MM.1S (cell line): ENCODE measurements at regions not wholly inside any gene's neighbourhood (a gene's known extent, or its start where the extent isn't known, plus 50 kb on each side); places are given as distances from the start of the nearest gene placed in this dataset.

Experiments
- DNase-seq: peaks from one replicate; pipeline ENCODE4 v3.0.0-alpha.2; 2015
- H2AFZ ChIP-seq: fragments of 300-600 bp; sonication (generic); 2 replicates; pipeline ENCODE4 v1.6.0; 2016; ENCODE audit warnings: antibody characterized with exemption, low read length
- H3F3A ChIP-seq: fragments of 300-600 bp; sonication (generic); 2 replicates; pipeline ENCODE4 v1.6.1; 2016; ENCODE audit warnings: mild to moderate bottlenecking, antibody characterized with exemption, low read length, moderate library complexity, mixed read lengths; ENCODE audit not compliant: insufficient read depth
- H3K27ac ChIP-seq: fragments of 300-600 bp; sonication (generic); 2 replicates; pipeline ENCODE4 v1.5.1; 2016; ENCODE audit warnings: mild to moderate bottlenecking, low read length
- H3K27me3 ChIP-seq: fragments of 300-600 bp; sonication (generic); replicated peaks from 2 replicates; pipeline ENCODE4 v1.6.0; 2016; ENCODE audit warnings: low read length; ENCODE audit not compliant: insufficient read depth
- H3K36me3 ChIP-seq: fragments of 300-600 bp; sonication (generic); replicated peaks from 2 replicates; pipeline ENCODE4 v1.6.1; 2016; ENCODE audit warnings: mild to moderate bottlenecking, low read length, mixed read lengths; ENCODE audit not compliant: insufficient read depth
- H3K4me1 ChIP-seq: fragments of 300-600 bp; sonication (generic); 2 replicates; pipeline ENCODE4 v1.6.1; 2016; ENCODE audit warnings: low read length, mixed read lengths
- H3K4me2 ChIP-seq: fragments of 300-600 bp; sonication (generic); 2 replicates; pipeline ENCODE4 v1.6.0; 2016; ENCODE audit warnings: low read depth, low read length
- H3K4me3 ChIP-seq: fragments of 300-600 bp; sonication (generic); 2 replicates; pipeline ENCODE4 v1.5.1; 2016; ENCODE audit warnings: low read length, mixed read lengths
- H3K79me2 ChIP-seq: fragments of 300-600 bp; sonication (generic); 2 replicates; pipeline ENCODE4 v1.6.1; 2016; ENCODE audit warnings: mixed run types, low read length, mixed read lengths
- H3K9ac ChIP-seq: fragments of 300-600 bp; sonication (generic); 2 replicates; pipeline ENCODE4 v1.6.1; 2016; ENCODE audit warnings: low read length, mixed read lengths
- H3K9me2 ChIP-seq: fragments of 300-600 bp; sonication (generic); replicated peaks from 2 replicates; pipeline ENCODE4 v1.6.1; 2016; ENCODE audit warnings: mild to moderate bottlenecking, low read length, mixed read lengths; ENCODE audit not compliant: insufficient read depth
- H3K9me3 ChIP-seq: fragments of 300-600 bp; sonication (generic); replicated peaks from 2 replicates; pipeline ENCODE4 v1.6.1; 2016; ENCODE audit warnings: mild to moderate bottlenecking, low read length, mixed read lengths; ENCODE audit not compliant: insufficient read depth
- H4K20me1 ChIP-seq: fragments of 300-600 bp; sonication (generic); 2 replicates; pipeline ENCODE4 v1.6.1; 2016; ENCODE audit warnings: mild to moderate bottlenecking, low read length, moderate library complexity, mixed read lengths; ENCODE audit not compliant: insufficient read depth
- CTCF ChIP-seq: fragments of 300-600 bp; sonication (generic); IDR thresholded peaks from 2 replicates; pipeline ENCODE4 v1.5.1; 2016; ENCODE audit warnings: antibody characterized with exemption, low read length, mixed read lengths
- EZH2 ChIP-seq: fragments of 300-600 bp; sonication (generic); optimal IDR thresholded peaks from 2 replicates; pipeline ENCODE3; 2017; ENCODE audit warnings: low read depth, mild to moderate bottlenecking, antibody characterized with exemption, low read length, mixed read lengths
- EZH2phosphoT487 ChIP-seq: fragments of 300-600 bp; sonication (generic); IDR thresholded peaks from 2 replicates; pipeline ENCODE4 v1.6.1; 2018; ENCODE audit warnings: antibody characterized with exemption, low read length

- DNase-seq, result no peak
- no peaks in the 10 kb centered on the region for H3K36me3 ChIP-seq
- H3K9me2 ChIP-seq, result no peaks in the 10 kb centered on the region
- no peaks in the 10 kb centered on the region for H4K20me1 ChIP-seq
- no peak overlapping the region for H3K4me2 ChIP-seq
- no peaks in the 10 kb centered on the region for H3K4me1 ChIP-seq
- no peaks in the 10 kb centered on the region for H3K9me3 ChIP-seq
- H3K79me2 ChIP-seq, result no peaks in the 10 kb centered on the region
- no peaks in the 10 kb centered on the region for H3K27me3 ChIP-seq
- no peak overlapping the region for H2AFZ ChIP-seq
- no peak overlapping the region for H3K9ac ChIP-seq
- H3K4me3 ChIP-seq, result no peak overlapping the region
- no peak overlapping the region for H3K27ac ChIP-seq
- no peaks in the 10 kb centered on the region for H3F3A ChIP-seq
- TF ChIP-seq CTCF (no peak), EZH2phosphoT487 (no peak), EZH2 (no peak)
These were observed 384.1 kb upstream of the KIAA1217 start for GRCh38 chr10:23824822-23825221.

GRCh38 chr10:23826421-23826820 lies 382.5 kb upstream of the KIAA1217 start:
- TF ChIP-seq EZH2 (no peak), CTCF (no peak), EZH2phosphoT487 (no peak)
- DNase-seq, result no peak

GRCh38 chr10:23829556-23829955 lies 379.4 kb upstream of the KIAA1217 start:
- no peak for DNase-seq
- Histone ChIP-seq H3K4me1 (no peaks in the 10 kb centered on the region), H3K9me3 (no peaks in the 10 kb centered on the region), H3K79me2 (no peaks in the 10 kb centered on the region), H3K4me3 (no peak overlapping the region), H2AFZ (no peak overlapping the region), H3K4me2 (no peak overlapping the region), H3K27ac (no peak overlapping the region), H3K27me3 (no peaks in the 10 kb centered on the region), H3K9me2 (no peaks in the 10 kb centered on the region), H3K36me3 (no peaks in the 10 kb centered on the region), H3K9ac (no peak overlapping the region), H4K20me1 (no peaks in the 10 kb centered on the region), H3F3A (no peaks in the 10 kb centered on the region)
- TF ChIP-seq EZH2phosphoT487, result no peak
- no peak for TF ChIP-seq EZH2
- TF ChIP-seq CTCF, result no peak

More at GRCh38 chr10:23826421-23826820, 382.5 kb upstream of the KIAA1217 start:
- no peak overlapping the region for H3K27ac ChIP-seq
- no peaks in the 10 kb centered on the region for H3K9me2 ChIP-seq
- no peak overlapping the region for H2AFZ ChIP-seq
- H4K20me1 ChIP-seq, result no peaks in the 10 kb centered on the region
- H3K9me3 ChIP-seq, result no peaks in the 10 kb centered on the region
- no peaks in the 10 kb centered on the region for H3F3A ChIP-seq
- H3K4me2 ChIP-seq, result no peak overlapping the region
- no peaks in the 10 kb centered on the region for H3K36me3 ChIP-seq
- no peak overlapping the region for H3K4me3 ChIP-seq
- H3K79me2 ChIP-seq, result no peaks in the 10 kb centered on the region
- no peaks in the 10 kb centered on the region for H3K4me1 ChIP-seq
- H3K9ac ChIP-seq, result no peak overlapping the region
- no peaks in the 10 kb centered on the region for H3K27me3 ChIP-seq
